G401 (cell line): ENCODE measurements at regions not wholly inside any gene's neighbourhood (a gene's known extent, or its start where the extent isn't known, plus 50 kb on each side); places are given as distances from the start of the nearest gene placed in this dataset.
"Not testable (repeated sequence)": the region's sequence is repeated elsewhere in the genome, so short reads cannot be mapped to it uniquely, and the experiment has no call there.

ENCODE experiments used
- DNase-seq: peaks from one replicate; pipeline ENCODE4 v3.0.0-alpha.2; 2015; ENCODE audit warnings: low spot score
- in situ Hi-C: cut with HindIII; loops from 2 replicates; pipeline ENCODE4 v1.10.0; 2016; ENCODE audit warnings: low sequenced_read_pairs, mixed read lengths

- no peak for DNase-seq
- in situ Hi-C loops = no loop called here
Observed at GRCh38 chr3:144743225-144743668, 771.6 kb downstream of the DIPK2A start.

DNA sequence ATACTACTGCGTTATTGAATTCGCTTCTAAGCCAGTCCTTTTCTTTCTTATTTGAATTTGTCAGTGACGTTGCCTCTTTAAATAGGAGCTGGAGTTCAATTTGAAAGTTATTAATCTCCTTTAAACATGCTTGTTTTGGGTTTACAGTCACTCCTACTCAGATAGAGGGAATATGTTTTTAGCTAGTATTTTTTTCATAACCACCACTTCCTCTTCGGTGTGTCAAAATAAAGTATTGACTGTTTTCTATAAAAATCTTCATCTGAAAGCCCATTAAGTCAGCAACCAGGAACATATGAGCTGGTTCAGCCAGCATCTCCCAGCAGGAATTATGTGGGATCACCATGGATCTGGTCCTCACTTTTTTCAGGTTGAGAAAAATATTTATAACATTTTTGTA, 772.9 kb downstream of the DIPK2A start:
- DNase-seq = no peak
- in situ Hi-C loops = no loop called here

GRCh38 chr3:144746631-144747030, 775.0 kb downstream of the DIPK2A start:
- in situ Hi-C loops = no loop called here
- DNase-seq = no peak

DNA sequence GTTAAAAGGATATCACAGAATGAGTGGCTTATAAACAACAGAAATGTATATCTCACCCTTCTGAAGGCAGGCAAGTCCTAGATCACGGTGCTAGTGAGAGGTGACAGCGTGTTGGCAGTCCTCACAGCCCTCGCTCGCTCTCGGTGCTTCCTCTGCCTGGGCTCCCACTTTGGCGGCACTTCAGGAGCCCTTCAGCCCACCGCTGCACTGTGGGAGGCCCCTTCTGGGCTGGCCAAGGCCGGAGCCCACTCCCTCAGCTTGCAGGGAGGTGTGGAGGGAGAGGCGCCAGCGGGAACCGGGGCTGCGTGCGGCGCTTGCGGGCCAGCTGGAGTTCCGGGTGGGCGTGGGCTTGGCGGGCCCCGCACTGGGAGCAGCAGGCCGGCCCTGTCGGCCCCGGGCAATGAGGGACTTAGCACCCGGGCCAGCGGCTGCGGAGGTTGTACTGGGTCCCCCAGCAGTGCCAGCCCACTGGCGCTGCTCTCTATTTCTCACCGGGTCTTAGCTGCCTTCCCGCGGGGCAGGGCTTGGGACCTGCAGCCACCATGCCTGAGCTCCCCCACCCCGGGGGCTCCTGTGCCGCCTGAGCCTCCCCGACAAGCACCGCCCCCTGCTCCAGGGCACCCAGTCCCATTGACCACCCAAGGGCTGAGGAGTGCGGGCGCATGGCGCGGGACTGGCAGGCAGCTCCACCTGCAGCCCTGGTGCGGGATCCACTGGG, 778.1 kb downstream of the DIPK2A start:
- in situ Hi-C loops, DNase-seq: not testable (repeated sequence)

DNA sequence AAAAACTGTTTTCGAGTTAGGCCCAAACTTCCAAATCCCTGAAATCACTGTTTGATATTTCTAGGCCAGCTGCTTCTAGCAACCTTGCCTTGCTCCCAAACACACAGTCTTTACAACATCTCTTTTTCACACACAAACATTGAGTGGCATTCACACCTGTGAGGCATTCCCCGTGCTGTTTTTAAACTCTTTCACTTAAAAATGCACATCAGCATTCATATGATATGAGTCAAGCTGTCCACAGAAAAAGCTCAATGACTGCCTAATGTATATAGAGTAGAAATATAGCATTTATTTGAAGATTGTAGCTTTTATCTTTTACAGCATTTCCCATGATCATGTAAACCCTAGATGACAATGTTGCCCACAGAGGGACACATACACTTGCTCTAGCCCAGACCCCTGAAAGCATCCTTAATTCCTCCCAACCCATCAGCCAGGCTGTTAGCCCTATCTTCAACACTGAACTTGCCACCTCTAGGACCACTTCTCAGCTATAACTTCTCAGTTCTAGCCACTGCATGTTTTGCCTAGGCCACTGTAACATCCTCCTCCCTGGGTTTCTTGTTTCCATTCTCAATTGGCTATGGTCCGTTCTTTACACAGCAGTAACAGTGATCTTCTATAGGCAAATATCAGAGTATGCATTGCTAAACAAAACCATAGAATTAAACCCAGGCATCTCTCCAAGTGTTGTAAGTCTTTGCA, 782.6 kb downstream of the DIPK2A start:
- in situ Hi-C loops = no loop called here

GRCh38 chr3:144756704-144757440, 785.2 kb downstream of the DIPK2A start:
- in situ Hi-C loops = no loop called here
- DNase-seq = no peak

More for the DNA sequence above, 782.6 kb downstream of the DIPK2A start:
- DNase-seq = no peak

- in situ Hi-C loops = no loop called here
- DNase-seq = no peak
Observed at GRCh38 chr3:144760831-144761230, 789.2 kb downstream of the DIPK2A start.

GRCh38 chr3:144762091-144762490, 790.5 kb downstream of the DIPK2A start:
- no peak for DNase-seq
- in situ Hi-C loops = no loop called here

GRCh38 chr3:144763878-144764454, 792.3 kb downstream of the DIPK2A start:
- in situ Hi-C loops = no loop called here

GRCh38 chr3:144770281-144770680, 798.7 kb downstream of the DIPK2A start:
- peak; percentile 75 for DNase-seq
- in situ Hi-C loops = no loop called here

More at GRCh38 chr3:144763878-144764454, 792.3 kb downstream of the DIPK2A start:
- DNase-seq = no peak

DNA sequence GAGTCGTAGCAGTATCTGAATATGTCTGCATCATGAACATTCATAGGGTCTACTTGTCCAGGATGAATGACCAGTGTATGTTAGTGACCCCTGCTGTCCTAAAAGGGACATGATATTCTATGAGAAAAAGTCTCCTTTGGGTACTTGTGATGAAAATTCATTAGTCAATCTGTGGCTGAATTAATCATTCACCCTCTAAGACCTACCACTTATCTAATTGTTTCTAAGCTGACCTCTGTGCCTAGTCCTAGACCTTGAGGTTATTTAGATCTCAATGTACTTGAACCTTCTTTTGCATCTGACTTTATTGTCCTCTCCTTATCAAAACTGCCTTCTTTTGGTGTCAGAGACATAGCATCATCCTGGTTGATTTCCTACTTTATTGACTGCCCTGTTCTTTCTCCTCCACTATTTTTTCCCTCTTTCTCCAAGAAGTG, 799.3 kb downstream of the DIPK2A start:
- DNase-seq = peak; percentile 85
- in situ Hi-C loops = no loop called here

- no peak for DNase-seq
- in situ Hi-C loops = no loop called here
Observed at GRCh38 chr3:144771381-144771870, 799.8 kb downstream of the DIPK2A start.

DNA sequence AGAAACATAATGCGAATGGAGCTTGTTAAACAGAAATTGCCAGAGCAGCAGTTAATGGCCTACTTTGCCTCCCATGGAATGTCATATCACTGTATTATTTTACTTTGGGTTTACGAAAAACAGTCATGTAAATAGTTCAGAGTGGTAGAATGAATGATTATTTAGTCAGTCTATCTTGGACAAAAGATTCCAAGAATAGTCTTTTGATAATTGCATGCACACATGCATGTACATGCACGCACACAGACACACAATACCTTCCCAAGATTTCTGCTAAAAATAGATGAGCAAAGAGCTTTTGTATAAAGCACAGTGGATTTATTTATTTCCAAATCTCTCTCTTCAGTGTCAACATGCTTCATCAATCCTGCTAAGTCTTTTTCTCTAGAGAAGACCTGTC, 800.7 kb downstream of the DIPK2A start:
- in situ Hi-C loops = no loop called here

GRCh38 chr3:144773350-144773749, 801.7 kb downstream of the DIPK2A start:
- DNase-seq = no peak
- in situ Hi-C loops = no loop called here

More for the DNA sequence above, 800.7 kb downstream of the DIPK2A start:
- no peak for DNase-seq

DNA sequence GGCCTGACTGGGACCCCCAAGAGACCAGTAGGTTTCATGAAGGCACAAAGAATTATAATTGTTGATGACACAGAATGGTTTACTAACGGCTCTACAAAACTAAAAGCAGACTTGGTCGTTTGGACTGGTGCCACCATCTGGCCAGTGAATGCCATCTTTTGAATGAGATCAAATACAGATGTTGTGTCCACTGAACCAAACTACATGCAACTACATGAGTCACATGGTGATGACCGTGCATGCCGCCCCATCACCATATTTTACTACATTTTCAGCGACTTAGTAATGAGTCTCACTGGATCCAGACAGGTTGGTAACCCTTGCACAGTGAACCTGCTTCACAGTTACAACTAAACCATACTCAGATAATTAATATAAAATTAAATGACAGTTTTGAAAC, 803.3 kb downstream of the DIPK2A start:
- in situ Hi-C loops = no loop called here
- DNase-seq = no peak

- DNase-seq = no peak
- in situ Hi-C loops = no loop called here
Observed at GRCh38 chr3:144775551-144775950, 803.9 kb downstream of the DIPK2A start.

DNA sequence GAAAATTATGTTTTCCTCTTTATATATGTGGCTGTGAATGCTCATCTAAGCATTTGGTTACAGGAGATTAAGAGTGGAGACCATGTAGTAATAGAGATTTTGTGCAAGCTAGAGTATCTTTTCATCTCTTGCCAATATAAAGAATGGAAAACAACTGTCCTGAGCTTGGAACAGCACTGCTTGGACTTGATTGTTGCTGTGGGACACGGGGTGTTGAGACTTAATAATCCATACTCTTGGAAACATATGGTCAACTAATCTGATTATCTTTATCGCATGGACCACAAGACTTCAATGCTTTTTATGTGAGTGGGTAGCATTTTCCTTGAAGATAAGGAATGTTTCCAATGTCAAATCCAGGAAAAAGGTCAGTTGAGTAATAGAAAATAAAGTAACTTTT, 806.3 kb downstream of the DIPK2A start:
- DNase-seq = no peak
- in situ Hi-C loops = no loop called here

GRCh38 chr3:144791034-144791433, 819.4 kb downstream of the DIPK2A start:
- in situ Hi-C loops = no loop called here
- DNase-seq = no peak

DNA sequence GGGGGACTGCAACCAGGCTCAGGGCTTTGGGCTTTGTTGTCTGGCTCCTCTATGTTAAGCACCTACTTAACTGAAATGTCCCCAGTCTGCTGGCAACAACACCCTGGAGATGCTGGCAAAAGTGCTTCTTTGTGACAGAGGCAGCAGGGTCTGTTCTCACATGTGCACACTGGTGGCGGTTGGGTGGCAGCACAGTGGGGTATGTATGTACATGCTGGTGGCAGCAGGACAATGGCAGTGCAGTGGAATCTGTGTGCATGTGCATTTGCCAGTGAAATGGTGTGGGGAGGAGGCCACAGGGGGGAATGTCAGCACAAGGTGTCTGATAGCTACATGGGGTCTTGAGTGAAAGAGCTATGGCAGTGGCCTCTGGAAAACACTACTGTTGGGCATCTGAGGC, 830.3 kb downstream of the DIPK2A start:
- no peak for DNase-seq
- in situ Hi-C loops = no loop called here
